HG03097 (cell line): ENCODE measurements at regions not wholly inside any gene's neighbourhood (a gene's known extent, or its start where the extent isn't known, plus 50 kb on each side); places are given as distances from the start of the nearest gene placed in this dataset.
"Not testable (repeated sequence)": the region's sequence is repeated elsewhere in the genome, so short reads cannot be mapped to it uniquely, and the experiment has no call there.

ENCODE experiments used
- ATAC-seq: cut with Tn5 transposase; IDR thresholded peaks from one replicate; pipeline ENCODE4 v1.9.1; 2021; ENCODE audit not compliant: unreplicated experiment, low FRiP score

DNA sequence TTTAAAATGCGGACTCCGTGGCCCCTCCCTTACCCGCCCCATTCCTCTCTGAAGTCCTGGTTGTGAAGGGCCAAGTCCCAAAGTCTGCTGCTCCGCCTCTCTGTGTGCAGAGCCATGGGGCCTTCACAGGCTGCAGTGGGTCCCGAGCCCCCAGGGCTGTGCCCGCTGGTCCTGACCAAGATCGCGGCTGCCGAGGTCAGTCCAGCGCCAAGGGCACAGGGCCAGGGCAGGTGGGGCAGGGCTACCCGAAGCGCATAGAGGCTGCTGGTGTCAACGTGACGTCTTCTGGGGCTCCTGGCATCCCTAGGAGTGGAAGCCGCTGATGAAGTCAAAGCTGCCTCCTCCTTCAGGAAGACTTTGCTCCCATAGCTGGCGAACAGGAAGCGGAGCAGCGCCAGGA is 858.8 kb downstream of the TUBA3C start:
- ATAC-seq: not testable (repeated sequence)

- ATAC-seq: not testable (repeated sequence)
Observed at GRCh38 chr13:18319653-18320052, 862.0 kb downstream of the TUBA3C start.

DNA sequence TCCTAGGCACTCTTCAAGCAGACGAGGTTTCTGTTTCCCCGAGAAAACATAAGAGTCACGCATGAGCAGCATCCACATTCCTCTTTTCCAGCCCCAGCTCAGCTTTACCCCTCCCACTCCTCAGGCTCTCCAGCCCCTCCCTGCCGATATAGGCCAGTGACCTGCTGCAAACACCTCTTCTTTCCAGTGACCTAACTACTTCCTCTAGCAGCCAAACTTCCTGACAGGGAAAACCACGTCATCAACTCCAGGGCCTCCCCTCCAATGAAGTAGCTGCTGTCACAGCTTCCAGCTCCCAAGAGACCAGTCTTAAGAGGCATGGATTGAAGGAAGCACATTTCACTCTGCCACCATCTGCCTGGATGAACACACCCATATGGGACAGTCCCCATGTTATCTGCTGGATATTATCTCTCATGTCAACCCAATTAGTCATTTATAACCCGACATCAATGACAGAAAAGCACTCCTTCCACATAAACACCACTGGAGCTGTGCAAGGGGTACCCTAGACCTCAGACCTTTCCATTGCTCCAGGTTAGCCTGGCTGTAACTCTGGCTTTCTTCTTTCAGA is 878.3 kb downstream of the TUBA3C start:
- ATAC-seq: not testable (repeated sequence)

GRCh38 chr13:18300968-18301367 is 880.7 kb downstream of the TUBA3C start:
- ATAC-seq: not testable (repeated sequence)

DNA sequence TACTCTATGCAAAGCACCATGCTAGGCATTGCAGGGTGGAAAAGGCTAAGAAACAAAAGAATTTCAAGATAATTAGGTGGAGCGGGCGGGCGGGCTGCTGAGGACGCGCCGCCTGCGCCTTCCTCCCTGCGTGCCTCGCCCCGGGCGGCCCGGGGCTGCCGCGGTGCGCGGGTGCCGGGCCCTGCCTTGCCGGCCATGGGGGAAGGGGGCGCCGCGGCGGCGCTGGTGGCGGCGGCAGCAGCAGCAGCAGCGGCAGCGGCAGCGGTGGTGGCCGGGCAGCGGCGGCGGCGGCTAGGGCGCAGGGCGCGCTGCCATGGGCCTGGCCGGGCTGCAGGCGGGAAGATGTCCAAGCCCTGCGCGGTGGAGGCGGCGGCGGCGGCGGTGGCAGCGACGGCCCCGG is 884.3 kb downstream of the TUBA3C start:
- not testable (repeated sequence) for ATAC-seq

- not testable (repeated sequence) for ATAC-seq
Observed at GRCh38 chr13:18296617-18297016, 885.0 kb downstream of the TUBA3C start.

DNA sequence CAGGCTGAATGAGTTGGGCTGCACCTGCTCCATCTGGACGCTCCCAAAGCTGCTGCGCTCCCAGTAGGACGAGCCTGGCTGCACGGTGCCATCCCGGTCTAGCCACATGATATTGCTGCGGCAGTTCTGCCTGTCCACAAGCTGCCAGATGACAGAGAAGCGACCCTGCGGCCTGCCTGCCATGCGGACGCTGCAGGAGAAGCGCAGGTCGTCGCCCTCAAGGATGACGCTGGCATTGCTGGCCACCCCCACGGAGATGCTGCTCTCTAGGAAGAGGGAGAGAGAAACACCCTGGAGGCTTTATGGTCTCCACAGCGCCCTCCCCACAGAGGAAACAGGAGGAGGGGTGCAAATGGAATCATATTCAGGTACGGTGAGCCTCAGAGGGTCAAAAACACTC is 887.3 kb downstream of the TUBA3C start:
- not testable (repeated sequence) for ATAC-seq

GRCh38 chr13:18286848-18287247 is 894.8 kb downstream of the TUBA3C start:
- not testable (repeated sequence) for ATAC-seq

DNA sequence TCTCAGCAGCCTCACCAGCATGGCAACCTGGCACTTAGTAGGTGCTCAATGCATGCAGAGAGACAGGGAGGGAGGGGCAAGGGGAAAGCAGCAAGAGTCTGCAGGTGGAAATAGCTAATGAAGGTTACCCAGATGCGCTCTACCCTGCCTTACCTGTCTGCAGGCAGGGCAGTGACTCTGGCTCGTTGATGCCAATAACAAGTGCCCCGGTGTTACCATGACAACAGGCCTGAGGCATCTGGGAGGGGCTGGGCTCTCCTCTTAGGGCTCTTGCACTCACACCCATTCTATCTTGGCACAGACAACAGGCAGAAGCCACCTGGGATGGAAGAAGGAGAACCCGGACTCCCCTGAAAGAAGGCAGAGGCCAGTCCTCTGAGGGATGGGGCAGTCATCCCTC is 896.0 kb downstream of the TUBA3C start:
- not testable (repeated sequence) for ATAC-seq

- not testable (repeated sequence) for ATAC-seq
Observed at GRCh38 chr13:18284040-18284439, 897.6 kb downstream of the TUBA3C start.

GRCh38 chr13:18281829-18282597 is 899.6 kb downstream of the TUBA3C start:
- ATAC-seq: not testable (repeated sequence)

DNA sequence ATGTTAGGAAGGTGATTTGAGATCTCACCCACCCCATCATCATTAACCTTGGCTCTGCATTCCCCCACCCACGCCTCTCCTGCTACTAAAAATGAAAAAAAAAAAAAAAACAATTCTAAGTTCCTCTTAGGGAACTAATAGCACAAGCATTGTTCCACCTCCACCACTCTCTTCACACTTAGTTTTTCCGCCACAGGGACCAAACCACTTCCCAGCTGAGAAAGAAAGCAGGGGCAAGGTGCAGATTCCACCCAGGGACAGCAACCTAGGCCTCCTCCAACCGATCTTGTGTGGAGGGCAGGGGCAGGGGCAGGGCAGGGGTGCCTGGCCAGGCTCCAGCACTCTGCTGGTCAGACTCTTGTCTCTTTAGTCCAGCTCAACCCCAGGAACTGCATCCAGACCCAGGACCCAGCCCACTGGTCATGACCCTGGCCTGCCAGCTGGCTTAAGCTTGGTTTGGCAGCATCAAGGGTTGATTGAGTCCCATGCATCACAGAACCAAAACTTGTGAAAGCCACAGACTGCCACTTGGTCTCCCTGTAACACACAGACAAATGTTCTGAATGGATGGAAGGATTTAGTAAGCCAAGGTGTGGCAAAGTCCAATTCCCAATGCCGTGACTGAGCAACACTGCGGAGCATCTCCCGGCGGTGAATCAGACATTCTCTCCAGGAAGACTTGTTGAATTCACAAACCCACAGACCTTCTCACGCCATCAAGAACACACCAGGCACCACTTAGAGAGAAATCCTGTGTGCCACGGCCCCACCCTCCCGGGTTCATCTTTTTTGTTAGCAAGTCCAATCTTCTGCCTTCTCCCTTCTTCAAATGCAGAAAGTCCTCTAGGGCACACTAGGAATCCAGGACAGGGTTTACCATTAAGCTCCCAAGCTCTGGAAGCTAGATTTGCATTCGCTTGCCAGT is 900.5 kb downstream of the TUBA3C start:
- not testable (repeated sequence) for ATAC-seq

DNA sequence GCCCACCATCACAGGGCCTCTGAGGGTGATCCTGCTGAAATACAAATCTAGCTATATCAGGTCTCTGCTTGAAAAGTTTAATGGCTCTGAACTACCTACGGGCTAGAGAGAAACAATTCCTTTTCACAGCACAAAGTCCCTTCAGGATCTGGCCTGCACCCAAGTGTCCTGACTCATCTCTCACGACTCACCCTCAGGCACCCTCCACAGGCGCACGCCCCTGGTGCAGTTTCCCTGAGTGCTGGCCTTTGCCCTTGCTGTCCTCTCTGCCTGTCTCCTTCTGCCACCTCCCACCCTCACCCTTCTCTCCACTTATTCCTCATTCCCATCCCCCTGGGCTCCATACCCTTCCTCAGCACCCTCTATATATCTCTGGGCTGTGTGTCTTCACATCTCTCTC is 901.7 kb downstream of the TUBA3C start:
- ATAC-seq: not testable (repeated sequence)

GRCh38 chr13:18277372-18277771 is 904.3 kb downstream of the TUBA3C start:
- ATAC-seq: not testable (repeated sequence)

- not testable (repeated sequence) for ATAC-seq
Observed at GRCh38 chr13:18276280-18276679, 905.3 kb downstream of the TUBA3C start.

DNA sequence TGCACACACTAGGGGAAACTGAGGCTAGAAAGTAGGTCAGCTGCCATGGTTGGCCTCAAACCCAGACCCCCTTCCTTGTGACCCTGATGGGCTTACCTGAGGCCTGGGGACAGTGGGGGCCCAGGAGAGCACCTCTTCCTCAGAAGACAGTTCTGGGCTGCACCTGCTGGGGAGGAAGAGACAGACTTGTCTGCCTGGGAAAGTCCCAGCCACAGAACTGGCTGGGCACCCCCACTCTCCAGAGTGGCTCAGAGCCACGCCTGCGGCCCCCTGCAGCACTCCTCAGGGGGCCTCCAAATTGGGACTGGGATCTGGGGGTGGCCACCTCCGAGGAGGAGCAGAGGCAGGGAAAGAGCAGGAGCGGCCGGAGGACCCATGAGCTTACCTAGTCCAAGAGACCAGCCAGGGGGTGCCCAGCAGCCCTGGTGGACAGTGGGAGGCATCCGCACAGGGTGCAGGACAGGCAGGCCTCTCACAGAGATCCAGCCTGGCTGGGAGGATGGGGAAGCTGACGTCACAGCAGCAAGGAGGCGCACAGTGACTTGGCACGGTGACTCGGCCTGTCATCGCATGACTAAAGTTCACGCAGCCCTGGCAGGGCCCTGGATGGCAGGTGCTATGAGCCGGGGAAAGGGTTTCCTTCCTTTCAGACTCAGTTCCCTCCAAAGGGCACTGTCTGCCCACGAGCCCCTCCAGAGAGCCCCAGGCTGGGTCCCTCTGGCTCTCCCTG is 907.7 kb downstream of the TUBA3C start:
- not testable (repeated sequence) for ATAC-seq

DNA sequence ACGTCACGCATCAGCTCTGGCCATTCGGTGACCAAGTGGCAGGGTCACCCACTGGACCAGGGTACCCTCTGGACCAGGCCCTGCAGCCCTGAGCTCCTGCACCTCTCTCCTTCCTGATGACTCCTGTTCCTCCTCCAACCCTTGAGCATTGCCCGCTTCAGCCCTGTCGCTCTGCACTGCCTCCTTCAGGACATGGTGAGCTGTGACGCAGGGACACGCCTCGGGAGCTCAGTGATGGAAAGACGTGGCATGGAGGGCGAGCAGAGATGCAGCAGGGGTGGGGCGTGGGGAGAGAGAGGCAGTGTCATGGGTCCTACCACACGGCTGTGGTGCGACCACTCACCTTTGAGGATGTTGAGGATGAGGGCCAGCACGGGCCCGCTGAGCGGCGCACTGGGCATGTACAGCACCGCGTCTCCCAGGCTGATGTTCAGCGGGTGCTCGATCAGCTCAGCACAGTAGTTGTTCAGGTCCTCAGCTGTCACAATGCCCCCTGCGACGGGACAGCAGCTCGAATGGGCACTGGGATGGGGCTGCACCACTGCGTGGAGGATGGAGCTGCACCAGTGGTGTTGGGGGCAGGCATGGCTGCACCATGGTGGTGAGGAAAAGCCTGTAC is 922.7 kb downstream of the TUBA3C start:
- ATAC-seq: not testable (repeated sequence)

- ATAC-seq: not testable (repeated sequence)
Observed at GRCh38 chr13:18257686-18258085, 923.9 kb downstream of the TUBA3C start.

DNA sequence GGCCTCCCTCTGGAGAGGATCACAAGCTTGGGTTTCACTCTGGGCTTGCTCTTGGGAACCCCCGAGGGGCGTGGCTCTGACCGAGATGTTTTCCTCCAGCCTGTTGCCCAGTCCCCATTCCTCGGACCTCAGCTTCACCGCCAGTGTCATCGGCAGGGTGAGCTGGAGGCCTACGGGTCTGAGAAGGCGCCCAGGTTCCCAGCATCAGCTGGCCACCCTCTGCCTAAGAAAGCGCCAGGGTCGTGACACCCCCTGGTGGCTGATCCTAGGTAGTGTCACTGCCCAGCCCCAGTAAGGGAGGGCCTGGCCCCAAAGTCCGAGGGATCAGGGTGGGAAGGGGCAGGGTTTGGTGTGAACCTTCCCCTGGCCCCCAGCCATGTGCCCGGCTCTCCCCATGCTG is 928.8 kb downstream of the TUBA3C start:
- ATAC-seq: not testable (repeated sequence)
